ENCODE measurements at regions not wholly inside any gene's neighbourhood (a gene's known extent, or its start where the extent isn't known, plus 50 kb on each side); places are given as distances from the start of the nearest gene placed in this dataset.

GRCh38 chr1:42096554-42096953 is 56.7 kb upstream of the GUCA2B start:
- DNase-seq = no peak

- no peak for DNase-seq
Observed at GRCh38 chr1:42089246-42089645, 64.0 kb upstream of the GUCA2B start.

- DNase-seq = no peak
Observed at GRCh38 chr1:42086146-42086545, 67.1 kb upstream of the GUCA2B start.

- DNase-seq = no peak
Observed at GRCh38 chr1:42085596-42085995, 67.6 kb upstream of the GUCA2B start.

GRCh38 chr1:42081475-42081874 is 71.7 kb upstream of the GUCA2B start:
- DNase-seq = no peak

- DNase-seq = no peak
Observed at GRCh38 chr1:42075179-42075578, 78.0 kb upstream of the GUCA2B start.

GRCh38 chr1:42070996-42071395 is 82.2 kb upstream of the GUCA2B start:
- DNase-seq = no peak

GRCh38 chr1:42057800-42058199 is 95.4 kb upstream of the GUCA2B start:
- DNase-seq = no peak

GRCh38 chr1:42056460-42056859 is 96.8 kb upstream of the GUCA2B start:
- no peak for DNase-seq

GRCh38 chr1:42055061-42055460 is 98.1 kb upstream of the GUCA2B start:
- no peak for DNase-seq

- no peak for DNase-seq
Observed at GRCh38 chr1:42052072-42052699, 101.0 kb upstream of the GUCA2B start.

- no peak for DNase-seq
Observed at GRCh38 chr1:42047508-42047880, 105.7 kb upstream of the GUCA2B start.

GRCh38 chr1:42046761-42047507 is 106.3 kb upstream of the GUCA2B start:
- DNase-seq = no peak

- no peak for DNase-seq
Observed at GRCh38 chr1:42044346-42044745, 108.9 kb upstream of the GUCA2B start.

GRCh38 chr1:42043811-42044210 is 109.4 kb upstream of the GUCA2B start:
- DNase-seq = no peak

- DNase-seq = no peak
Observed at GRCh38 chr1:42043182-42043581, 110.0 kb upstream of the GUCA2B start.

GRCh38 chr1:42041031-42041430 is 112.2 kb upstream of the GUCA2B start:
- DNase-seq = no peak

- no peak for DNase-seq
Observed at GRCh38 chr1:42040159-42040558, 113.1 kb upstream of the GUCA2B start.

GRCh38 chr1:42038261-42038660 is 114.9 kb upstream of the GUCA2B start:
- DNase-seq = no peak

GRCh38 chr1:42037586-42037985 is 115.6 kb upstream of the GUCA2B start:
- no peak for DNase-seq

GRCh38 chr1:42037161-42037560 is 116.0 kb upstream of the GUCA2B start:
- DNase-seq = no peak

GRCh38 chr1:42035830-42036604 is 117.2 kb upstream of the GUCA2B start:
- DNase-seq = peak; percentile 83

GRCh38 chr1:42035205-42035829 is 116.6 kb upstream of the HIVEP3 start:
- DNase-seq = peak; percentile 11

GRCh38 chr1:42034426-42034825 is 115.7 kb upstream of the HIVEP3 start:
- DNase-seq = no peak
